ENCODE measurements at regions not wholly inside any gene's neighbourhood (a gene's known extent, or its start where the extent isn't known, plus 50 kb on each side); places are given as distances from the start of the nearest gene placed in this dataset.

GRCh38 chr16:6096931-6097670, 999.5 kb upstream of the EEF2KMT start:
- TF ChIP-seq CTCF (IDR thresholded peaks at IDR 0.05) (no peak), POLR2A (IDR thresholded peaks at IDR 0.05) (no peak)
- Histone ChIP-seq H3K9me3 (no peaks in the 10 kb centered on the region), H3K36me3 (ENCODE audit: low read depth, missing control alignments) (no peaks in the 10 kb centered on the region), H3K4me1 (no peaks in the 10 kb centered on the region), H3K27me3 (no peaks in the 10 kb centered on the region), H3K27ac (no peak overlapping the region), H3K4me3 (no peak overlapping the region)
- 87 to 91% methylated on average over 7 of the region's 7 CpGs for WGBS, 2 donors
- intact Hi-C loops (cut with DNase I; ENCODE audit: low total_unique reads): no loop called here
- no peak for DNase-seq

- H3K4me1 ChIP-seq: no peaks in the 10 kb centered on the region
- TF ChIP-seq CTCF (IDR thresholded peaks at IDR 0.05) (no peak), POLR2A (IDR thresholded peaks at IDR 0.05) (no peak)
- 37 to 55% methylated on average over 5 of the region's 5 CpGs for WGBS, 2 donors
- intact Hi-C loops (cut with DNase I; ENCODE audit: low total_unique reads): no loop called here
- no peaks in the 10 kb centered on the region for H3K36me3 ChIP-seq (ENCODE audit: low read depth, missing control alignments)
- no peak overlapping the region for H3K4me3 ChIP-seq
- no peak for DNase-seq
- no peak overlapping the region for H3K27ac ChIP-seq
- H3K27me3 ChIP-seq: no peaks in the 10 kb centered on the region
- H3K9me3 ChIP-seq: no peaks in the 10 kb centered on the region
These were observed 997.8 kb upstream of the EEF2KMT start for GRCh38 chr16:6095414-6095813.

GRCh38 chr16:6091021-6091420, 993.4 kb upstream of the EEF2KMT start:
- no peak for DNase-seq
- Histone ChIP-seq H3K4me3 (no peak overlapping the region), H3K36me3 (ENCODE audit: low read depth, missing control alignments) (no peaks in the 10 kb centered on the region), H3K27ac (no peak overlapping the region), H3K9me3 (no peaks in the 10 kb centered on the region), H3K4me1 (no peaks in the 10 kb centered on the region), H3K27me3 (no peaks in the 10 kb centered on the region)
- WGBS, 2 donors: 87 to 88% methylated on average over 3 of the region's 3 CpGs
- intact Hi-C loops (cut with DNase I; ENCODE audit: low total_unique reads): no loop called here
- TF ChIP-seq CTCF (IDR thresholded peaks at IDR 0.05) (no peak), POLR2A (IDR thresholded peaks at IDR 0.05) (no peak)

- Histone ChIP-seq H3K4me1 (no peaks in the 10 kb centered on the region), H3K36me3 (ENCODE audit: low read depth, missing control alignments) (no peaks in the 10 kb centered on the region), H3K27me3 (no peaks in the 10 kb centered on the region), H3K27ac (no peak overlapping the region), H3K4me3 (no peak overlapping the region), H3K9me3 (no peaks in the 10 kb centered on the region)
- 47 to 56% methylated on average over 5 of the region's 5 CpGs for WGBS, 2 donors
- peak; percentile 47 for DNase-seq
- intact Hi-C loops (cut with DNase I; ENCODE audit: low total_unique reads): no loop called here
- TF ChIP-seq POLR2A (IDR thresholded peaks at IDR 0.05) (no peak), CTCF (IDR thresholded peaks at IDR 0.05) (peak in 2 of 3 experiments; percentile 27 to 70)
These were observed 983.9 kb upstream of the EEF2KMT start for GRCh38 chr16:6081320-6081976.
